ENCODE measurements at regions not wholly inside any gene's neighbourhood (a gene's known extent, or its start where the extent isn't known, plus 50 kb on each side); places are given as distances from the start of the nearest gene placed in this dataset.

- DNase-seq (ENCODE audit: low read depth in 2 of 2), result no peak
Observed at GRCh38 chr2:194271293-194271961, 1385.6 kb upstream of the SLC39A10 start.

DNA sequence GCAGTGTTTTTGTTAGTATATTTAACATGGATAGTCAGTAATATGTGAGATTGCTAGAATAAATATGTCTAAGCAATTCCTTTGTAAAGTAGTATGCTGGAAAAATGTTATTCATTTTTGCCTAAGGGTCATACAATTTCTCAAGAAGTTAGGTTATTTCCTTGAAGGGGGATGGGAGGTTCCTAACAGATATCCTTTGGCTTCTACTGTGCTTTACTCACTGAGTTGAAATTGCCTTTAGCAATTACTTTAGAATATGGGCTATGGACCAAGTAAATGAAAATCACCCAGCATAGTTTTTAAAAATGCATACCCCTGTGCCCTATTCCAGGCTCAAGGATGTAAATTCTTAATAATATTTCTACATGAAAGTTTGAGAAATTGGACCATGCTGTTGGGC lies 1386.4 kb upstream of the SLC39A10 start:
- DNase-seq (ENCODE audit: low read depth in 2 of 2), result no peak

DNA sequence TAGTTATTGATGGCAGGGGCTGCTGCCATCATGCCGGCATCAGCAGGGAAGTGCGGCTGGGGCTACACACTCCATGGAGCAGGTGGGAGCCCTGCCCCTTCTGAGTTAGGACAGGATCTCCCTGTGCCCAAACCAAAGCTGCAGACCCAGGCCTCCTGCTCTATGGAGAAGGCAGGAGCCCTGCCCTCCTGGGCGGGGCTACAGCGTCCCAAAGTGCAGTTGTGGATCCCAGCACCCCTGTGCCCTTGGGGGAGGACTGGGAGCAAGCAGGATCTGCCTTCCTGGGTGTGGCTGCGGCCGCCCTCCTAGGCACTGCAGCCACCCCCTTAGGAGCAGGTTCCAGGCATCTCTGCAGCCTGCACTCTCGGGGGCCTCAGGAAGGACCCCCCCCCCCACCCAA lies 1392.4 kb upstream of the SLC39A10 start:
- DNase-seq (ENCODE audit: low read depth in 2 of 2), result no peak

DNA sequence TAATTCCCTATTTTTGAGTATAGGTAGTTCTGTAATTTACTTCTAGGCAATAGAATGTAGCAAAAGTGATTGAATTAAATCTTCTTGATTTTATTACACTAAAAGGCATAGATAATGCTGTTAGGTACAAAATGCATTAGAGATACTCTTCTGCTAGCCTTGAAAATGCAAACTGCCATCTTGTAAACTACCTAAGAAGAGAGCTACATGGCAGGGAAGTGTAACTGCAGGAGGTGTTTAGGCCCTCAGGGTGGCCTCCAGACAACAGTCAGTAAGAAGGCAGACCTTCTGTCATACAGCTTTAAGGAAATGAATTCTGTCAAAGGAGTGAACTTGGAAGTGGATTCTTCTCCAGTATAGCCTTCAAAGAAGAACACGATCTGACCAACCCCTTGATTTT lies 1396.8 kb upstream of the SLC39A10 start:
- no peak for DNase-seq (ENCODE audit: low read depth in 2 of 2)

- no peak for DNase-seq (ENCODE audit: low read depth in 2 of 2)
Observed at GRCh38 chr2:194257095-194257494, 1399.9 kb upstream of the SLC39A10 start.

DNA sequence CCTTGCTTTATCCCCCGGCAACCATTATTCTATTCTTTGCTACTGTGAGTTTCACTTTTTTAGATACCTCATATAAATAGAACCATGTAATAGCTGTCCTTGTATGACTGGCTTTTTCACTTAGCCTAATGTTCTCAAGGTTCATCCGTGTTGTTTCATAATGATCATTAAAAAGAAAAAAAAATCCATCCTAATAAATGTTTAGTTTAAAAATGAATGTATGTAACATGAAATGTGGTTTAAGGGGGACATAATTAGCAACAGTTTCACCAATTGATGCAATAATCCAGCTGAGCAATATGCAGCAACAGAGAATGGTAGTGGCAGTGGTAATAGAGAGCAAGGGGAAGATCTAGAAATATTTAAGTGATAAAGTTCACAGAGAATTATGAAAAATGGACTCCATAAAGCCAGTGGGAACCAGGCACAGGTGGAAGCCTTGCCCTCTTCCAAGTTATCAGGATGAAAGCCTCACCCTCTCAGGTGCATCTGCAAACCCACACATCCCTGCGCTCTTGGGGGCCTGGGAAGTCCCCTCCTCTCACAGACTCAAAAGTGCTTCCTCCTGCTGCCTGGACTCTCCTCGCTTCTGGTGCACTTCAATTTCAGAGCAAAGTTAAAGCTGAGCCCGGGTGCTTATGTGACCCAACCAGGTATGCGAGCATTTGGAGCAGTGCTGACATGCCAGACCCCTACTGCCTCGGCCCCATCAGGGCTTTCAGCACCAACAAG lies 1403.3 kb upstream of the SLC39A10 start:
- no peak for DNase-seq (ENCODE audit: low read depth in 2 of 2)

DNA sequence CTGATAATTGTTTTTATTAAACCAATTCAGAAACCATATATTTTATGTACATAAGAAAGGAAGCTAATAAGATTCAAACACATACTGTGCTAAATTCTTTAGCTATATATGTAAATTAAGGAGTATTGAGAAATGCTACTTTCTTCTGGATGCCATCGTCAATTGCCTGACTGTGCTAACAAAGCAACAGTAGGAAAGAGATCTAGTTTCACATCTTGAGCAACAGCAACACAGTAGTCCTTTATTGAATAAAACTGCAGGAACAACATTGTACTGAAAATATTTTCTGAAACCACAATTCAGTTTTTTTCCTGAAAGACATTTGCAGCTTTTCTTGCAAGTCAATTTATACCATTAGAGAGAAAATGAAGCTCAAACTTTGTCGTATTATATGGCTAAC lies 1404.9 kb upstream of the SLC39A10 start:
- DNase-seq (ENCODE audit: low read depth in 2 of 2), result no peak

DNA sequence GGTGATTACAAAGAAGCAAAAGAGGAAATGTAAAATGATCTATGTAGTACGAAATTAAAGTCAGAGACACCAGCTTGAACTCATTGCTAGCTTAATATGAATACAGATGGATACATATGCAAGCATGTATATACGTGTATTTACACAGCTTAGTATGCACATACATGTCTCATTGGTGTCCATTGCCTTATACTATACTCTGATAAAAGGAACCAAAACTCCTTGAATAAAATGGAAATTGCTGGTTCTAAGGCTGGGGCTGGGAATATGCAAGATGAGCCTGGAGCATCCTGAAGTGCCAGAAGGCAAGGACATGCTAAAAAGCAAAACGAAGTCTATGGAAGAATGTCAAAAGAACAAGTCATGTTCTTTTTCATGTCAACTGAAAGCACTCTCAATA lies 1424.4 kb upstream of the SLC39A10 start:
- DNase-seq (ENCODE audit: low read depth in 2 of 2), result no peak

DNA sequence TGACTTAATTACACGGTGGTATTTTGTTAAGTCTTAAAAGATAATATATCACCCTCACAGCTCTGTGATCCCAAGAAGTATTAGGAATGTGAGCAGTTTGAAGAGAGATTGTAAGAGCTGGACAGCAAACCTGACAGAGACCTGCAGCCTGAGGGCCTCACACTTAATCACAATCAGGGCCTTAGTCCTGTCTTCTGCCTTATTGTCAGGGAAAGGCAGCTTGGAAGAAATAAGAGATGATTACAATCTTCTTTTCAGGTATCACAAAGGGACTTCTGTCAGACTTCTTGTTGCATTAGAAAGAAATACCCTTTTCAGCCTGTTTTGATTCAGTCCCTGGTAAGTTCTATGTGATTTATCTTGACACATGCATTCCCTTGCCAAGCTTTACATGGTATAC lies 1433.8 kb upstream of the SLC39A10 start:
- no peak for DNase-seq (ENCODE audit: low read depth in 2 of 2)

DNA sequence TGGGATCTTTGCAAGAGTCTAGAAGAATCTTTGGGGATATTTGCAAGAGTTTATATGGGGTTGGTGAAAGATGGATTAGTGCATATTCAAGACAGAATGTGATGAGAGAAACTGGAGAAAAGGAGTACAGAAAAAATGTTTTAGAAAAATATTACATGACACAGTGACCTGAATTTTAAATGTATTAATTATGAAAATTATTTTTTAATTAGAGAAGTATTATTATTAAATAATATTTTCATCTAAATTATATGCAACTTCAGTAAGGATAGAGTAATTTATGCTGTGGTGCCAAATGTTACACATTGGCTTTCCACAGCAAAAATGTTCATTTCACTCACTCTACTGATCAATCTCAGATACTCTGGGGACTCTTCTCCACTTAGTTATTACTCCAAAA lies 1442.8 kb upstream of the SLC39A10 start:
- DNase-seq (ENCODE audit: low read depth in 2 of 2), result no peak

DNA sequence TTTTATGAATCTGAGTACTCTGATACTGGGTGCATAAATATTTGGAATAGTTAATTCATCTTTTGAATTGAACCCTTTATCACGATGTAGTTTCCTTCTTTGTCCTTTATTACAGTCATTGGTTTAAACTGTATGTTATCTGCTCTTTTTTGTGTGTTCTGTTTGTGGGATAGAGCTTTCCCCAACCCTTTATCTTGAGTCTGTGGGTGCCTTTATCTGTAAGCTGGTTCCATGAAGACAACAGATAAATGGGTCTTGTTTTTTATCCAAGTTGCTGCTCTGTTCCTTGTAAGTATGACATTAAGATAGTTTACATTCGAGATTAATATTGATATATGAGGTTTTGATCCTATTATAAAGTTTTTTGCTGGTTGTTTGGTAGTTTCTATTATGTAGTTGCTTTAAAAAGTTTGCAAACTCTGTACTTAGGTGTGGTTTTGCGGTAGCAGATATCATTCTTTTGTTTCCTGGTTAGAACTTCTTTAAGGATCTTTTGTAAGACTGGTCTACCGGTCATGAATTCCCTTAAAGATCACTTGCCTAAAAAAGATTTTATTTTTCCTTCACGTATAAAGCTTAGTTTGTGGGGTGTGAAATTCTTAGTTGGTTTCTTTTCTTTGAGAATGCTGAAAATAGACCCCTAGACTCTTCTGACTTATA lies 1451.3 kb upstream of the SLC39A10 start:
- no peak for DNase-seq (ENCODE audit: low read depth in 2 of 2)

- no peak for DNase-seq (ENCODE audit: low read depth in 2 of 2)
Observed at GRCh38 chr2:194203898-194204297, 1453.1 kb upstream of the SLC39A10 start.

GRCh38 chr2:194182888-194183287 lies 1474.1 kb upstream of the SLC39A10 start:
- no peak for DNase-seq (ENCODE audit: low read depth in 2 of 2)

- DNase-seq (ENCODE audit: low read depth in 2 of 2), result no peak
Observed at GRCh38 chr2:194176134-194176533, 1480.9 kb upstream of the SLC39A10 start.

DNA sequence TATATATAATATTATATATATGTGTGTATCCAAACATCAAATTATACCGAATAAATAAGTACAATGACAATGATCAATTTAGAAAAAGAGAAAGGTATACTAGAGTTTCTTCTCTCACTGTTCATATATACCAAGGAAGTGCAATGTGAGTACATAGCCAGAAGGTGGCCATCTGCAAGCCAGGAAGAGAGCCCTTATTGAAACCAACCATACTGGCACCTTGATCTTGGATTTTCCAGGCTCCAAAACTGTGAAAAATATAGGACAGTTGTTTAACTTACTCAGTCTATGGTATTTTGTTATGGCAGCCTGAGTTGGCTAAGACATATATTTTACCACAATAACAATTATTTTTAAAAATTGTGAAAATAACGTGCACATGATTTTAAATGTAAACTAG lies 1490.2 kb upstream of the SLC39A10 start:
- no peak for DNase-seq (ENCODE audit: low read depth in 2 of 2)

DNA sequence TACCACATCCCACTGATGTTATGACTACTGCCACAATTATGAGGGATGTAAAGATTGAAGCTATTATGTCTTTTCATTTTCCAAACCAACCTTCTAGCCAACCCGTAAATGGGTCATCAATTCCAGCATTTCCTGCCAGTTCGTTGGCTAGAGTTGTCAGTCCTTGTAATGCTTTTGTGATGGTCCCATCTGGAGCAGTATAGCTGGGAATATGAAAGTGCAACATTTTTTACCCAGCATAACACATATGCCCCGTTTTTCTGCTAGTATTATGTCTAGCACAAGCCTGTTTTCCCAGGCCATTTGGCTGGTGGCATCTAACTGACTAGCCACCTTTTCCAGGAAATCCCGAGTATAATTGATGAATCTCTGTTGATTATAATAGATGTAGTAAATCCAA lies 1501.6 kb upstream of the SLC39A10 start:
- DNase-seq (ENCODE audit: low read depth in 2 of 2), result no peak

DNA sequence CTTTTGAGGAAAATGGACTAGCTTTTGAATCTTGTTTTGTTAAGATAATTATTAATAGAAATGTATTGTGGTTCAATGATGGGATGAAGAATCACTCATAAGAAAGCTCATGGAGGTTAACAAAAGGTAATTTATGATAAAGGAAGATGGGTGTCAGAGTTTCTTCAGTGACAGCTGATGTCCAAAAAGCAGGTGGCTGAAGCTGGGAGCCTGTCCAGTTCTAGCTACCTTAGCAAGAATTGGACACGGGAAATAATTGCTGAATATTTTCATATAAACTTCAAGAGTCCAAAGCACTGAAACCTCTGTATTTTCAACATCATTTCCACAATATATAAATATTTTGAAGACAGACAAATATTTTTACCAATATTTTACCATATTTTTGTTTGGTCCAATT lies 1505.8 kb upstream of the SLC39A10 start:
- no peak for DNase-seq (ENCODE audit: low read depth in 2 of 2)

- DNase-seq (ENCODE audit: low read depth in 2 of 2), result no peak
Observed at GRCh38 chr2:194135463-194135862, 1521.6 kb upstream of the SLC39A10 start.

- no peak for DNase-seq (ENCODE audit: low read depth in 2 of 2)
Observed at GRCh38 chr2:194128810-194129209, 1528.2 kb upstream of the SLC39A10 start.

DNA sequence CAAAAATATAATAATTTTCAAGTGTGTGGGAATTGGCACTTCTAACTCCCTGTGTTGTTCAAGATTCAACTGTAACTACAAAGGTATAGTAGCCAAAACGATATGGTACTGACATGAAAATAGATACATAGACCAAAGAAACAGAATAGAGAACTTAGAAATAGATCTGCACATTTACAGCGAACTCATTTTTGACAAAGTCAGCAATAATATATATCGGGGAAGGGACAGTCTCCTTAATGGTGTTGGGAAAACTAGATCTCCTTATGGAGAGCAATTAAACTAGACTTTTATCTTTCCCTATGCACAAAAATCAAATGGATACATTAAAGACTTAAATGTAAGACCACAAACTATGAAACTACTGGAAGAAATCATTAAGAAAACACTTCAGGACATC lies 1530.6 kb upstream of the SLC39A10 start:
- no peak for DNase-seq (ENCODE audit: low read depth in 2 of 2)

DNA sequence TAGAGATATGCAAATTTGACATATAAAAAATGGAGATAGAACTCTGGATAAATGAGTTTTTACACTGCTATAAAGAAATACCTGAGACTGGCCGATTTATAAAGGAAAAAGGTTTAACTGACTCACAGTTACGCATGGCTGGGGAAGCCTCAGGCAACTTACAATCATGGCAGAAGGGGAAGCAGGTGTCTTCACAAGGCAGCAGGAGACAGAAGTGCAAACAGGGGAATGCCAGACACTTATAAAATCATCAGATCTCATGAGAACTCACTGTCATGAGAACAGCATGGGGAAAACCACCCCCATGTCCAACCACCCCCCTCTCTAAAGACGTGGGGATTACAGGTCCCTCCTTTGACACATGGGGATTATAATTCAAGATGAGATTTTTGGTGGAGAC lies 1540.2 kb upstream of the SLC39A10 start:
- DNase-seq (ENCODE audit: low read depth in 2 of 2), result no peak

DNA sequence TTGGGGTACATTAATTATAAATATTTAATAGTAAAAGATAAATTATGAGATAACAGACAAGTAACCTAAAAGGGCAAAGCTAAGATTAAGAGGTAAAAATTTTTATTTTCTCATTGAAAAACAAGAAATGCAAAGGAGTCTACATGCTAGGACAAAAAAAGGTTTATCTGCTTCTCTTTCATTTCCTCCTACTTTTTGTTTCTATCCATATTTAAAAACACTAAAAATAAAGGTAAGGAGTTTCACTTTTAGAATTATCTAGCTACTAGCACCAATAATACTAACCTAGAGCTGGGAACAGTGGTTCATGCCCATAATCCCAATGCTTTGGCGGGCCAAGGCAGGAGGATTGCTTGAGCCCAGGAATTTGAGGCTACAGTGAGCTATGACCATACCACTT lies 1551.7 kb upstream of the SLC39A10 start:
- no peak for DNase-seq (ENCODE audit: low read depth in 2 of 2)

DNA sequence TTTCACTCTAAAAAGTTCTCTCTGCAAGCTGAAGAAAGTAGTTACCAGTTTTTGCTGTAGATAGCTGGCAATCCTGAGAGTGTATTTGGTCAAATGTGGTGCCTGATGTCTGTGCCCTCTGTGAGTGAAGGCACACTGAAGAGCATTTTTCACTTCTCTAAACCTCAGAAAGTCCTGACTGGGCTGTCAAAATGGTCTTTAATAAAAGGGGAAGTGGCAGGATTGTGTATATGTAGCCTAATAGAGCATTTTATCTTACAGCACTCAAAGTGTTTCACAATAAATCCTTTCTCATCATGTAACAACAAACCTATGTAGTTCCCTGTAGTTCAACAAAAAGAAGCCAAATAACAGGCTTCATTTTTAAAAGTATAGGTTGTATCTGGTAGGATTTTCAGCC lies 1552.3 kb upstream of the SLC39A10 start:
- no peak for DNase-seq (ENCODE audit: low read depth in 2 of 2)
